Left lung (tissue), 4 donors: ENCODE measurements at regions not wholly inside any gene's neighbourhood (a gene's known extent, or its start where the extent isn't known, plus 50 kb on each side); places are given as distances from the start of the nearest gene placed in this dataset.
A peak's percentile ranks its signal among the peaks of the same experiment; 100 is the strongest.
"Not testable (repeated sequence)": the region's sequence is repeated elsewhere in the genome, so short reads cannot be mapped to it uniquely, and the experiment has no call there.

Source experiments
- ATAC-seq: fragments of 200-7000 bp; cut with Tn5 transposase; one replicate; pipeline ENCODE4 v1.9.1; 2020; ENCODE audit warnings: moderate library complexity
- DNase-seq, 4 donors: peaks; one replicate each; pipeline ENCODE4 v3.0.0-alpha.2; 2013 to 2020
- H3K27ac ChIP-seq, 2 donors: fragments of 200-600 bp; sonication (generic) in 1 of 2; one replicate each; pipeline versions ENCODE4 v1.5.0 to v1.8.0; 2020 to 2021
- H3K27me3 ChIP-seq, 2 donors: fragments of 200-600 bp; sonication (generic) in 1 of 2; one replicate each; pipeline versions ENCODE4 v1.5.0 to v1.8.0; 2020 to 2021
- H3K36me3 ChIP-seq, 2 donors: fragments of 200-600 bp; sonication (generic) in 1 of 2; one replicate each; pipeline versions ENCODE4 v1.5.0 to v1.8.0; 2020 to 2021
- H3K4me1 ChIP-seq, 2 donors: fragments of 200-600 bp; one replicate each; pipeline ENCODE4 v1.8.0; 2021
- H3K4me3 ChIP-seq, 2 donors: fragments of 200-600 bp; sonication (generic) in 1 of 2; one replicate each; pipeline versions ENCODE4 v1.5.0 to v1.8.0; 2020 to 2021; ENCODE audit warnings: mild to moderate bottlenecking in 1 of 2
- H3K9me3 ChIP-seq, 2 donors: fragments of 200-600 bp; sonication (generic) in 1 of 2; one replicate each; pipeline versions ENCODE4 v1.5.0 to v1.8.0; 2020 to 2021
- intact Hi-C, 2 donors: fragments of 100-400 bp; cut with DNase I; formaldehyde crosslinking; loops; one replicate each; pipeline versions ENCODE4 v1.11.2 to v1.14.2; 2022
- TF ChIP-seq, protein P1 (sequence below), 2 donors: fragments of 200-600 bp; sonication (generic) in 1 of 2; IDR thresholded peaks; one replicate each; pipeline versions ENCODE4 v1.5.0 to v1.8.0; 2021; ENCODE audit warnings: antibody characterized with exemption in 2 of 2
- donor health status: DM: no; HTN: yes; CAD: no.
- donor health status: DM: no; HTN: no; CAD: no.

DNA sequence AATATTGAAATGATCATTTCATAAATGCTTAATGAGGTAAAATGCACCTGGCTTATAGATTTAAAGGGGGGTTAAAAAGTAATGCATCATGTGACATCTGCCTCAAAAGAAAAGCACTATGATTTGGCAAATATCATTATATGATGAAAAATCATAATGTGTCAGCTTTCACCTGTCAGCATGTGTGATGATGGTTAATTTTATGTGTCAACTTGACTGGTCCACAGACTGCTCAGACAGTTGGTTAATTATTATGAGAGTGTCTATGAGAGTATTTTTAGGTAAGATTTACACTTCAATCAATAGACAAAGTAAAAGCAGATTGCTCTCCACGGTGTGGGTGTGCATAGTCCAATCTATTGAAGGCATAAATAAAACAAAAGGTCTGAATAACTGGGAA is 1986.7 kb downstream of the PCDH7 start:
- intact Hi-C loops, result no loop called here
- DNase-seq, result no peak
- no peak for ATAC-seq
- TF ChIP-seq, protein P1, sequence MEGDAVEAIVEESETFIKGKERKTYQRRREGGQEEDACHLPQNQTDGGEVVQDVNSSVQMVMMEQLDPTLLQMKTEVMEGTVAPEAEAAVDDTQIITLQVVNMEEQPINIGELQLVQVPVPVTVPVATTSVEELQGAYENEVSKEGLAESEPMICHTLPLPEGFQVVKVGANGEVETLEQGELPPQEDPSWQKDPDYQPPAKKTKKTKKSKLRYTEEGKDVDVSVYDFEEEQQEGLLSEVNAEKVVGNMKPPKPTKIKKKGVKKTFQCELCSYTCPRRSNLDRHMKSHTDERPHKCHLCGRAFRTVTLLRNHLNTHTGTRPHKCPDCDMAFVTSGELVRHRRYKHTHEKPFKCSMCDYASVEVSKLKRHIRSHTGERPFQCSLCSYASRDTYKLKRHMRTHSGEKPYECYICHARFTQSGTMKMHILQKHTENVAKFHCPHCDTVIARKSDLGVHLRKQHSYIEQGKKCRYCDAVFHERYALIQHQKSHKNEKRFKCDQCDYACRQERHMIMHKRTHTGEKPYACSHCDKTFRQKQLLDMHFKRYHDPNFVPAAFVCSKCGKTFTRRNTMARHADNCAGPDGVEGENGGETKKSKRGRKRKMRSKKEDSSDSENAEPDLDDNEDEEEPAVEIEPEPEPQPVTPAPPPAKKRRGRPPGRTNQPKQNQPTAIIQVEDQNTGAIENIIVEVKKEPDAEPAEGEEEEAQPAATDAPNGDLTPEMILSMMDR (IDR thresholded peaks at IDR 0.05), result no peak
- no peaks in the 10 kb centered on the region for H3K4me1 ChIP-seq
- H3K27ac ChIP-seq, result no peak overlapping the region
- no peaks in the 10 kb centered on the region for H3K9me3 ChIP-seq
- H3K4me3 ChIP-seq, result no peak overlapping the region
- no peaks in the 10 kb centered on the region for H3K36me3 ChIP-seq
- no peaks in the 10 kb centered on the region for H3K27me3 ChIP-seq

DNA sequence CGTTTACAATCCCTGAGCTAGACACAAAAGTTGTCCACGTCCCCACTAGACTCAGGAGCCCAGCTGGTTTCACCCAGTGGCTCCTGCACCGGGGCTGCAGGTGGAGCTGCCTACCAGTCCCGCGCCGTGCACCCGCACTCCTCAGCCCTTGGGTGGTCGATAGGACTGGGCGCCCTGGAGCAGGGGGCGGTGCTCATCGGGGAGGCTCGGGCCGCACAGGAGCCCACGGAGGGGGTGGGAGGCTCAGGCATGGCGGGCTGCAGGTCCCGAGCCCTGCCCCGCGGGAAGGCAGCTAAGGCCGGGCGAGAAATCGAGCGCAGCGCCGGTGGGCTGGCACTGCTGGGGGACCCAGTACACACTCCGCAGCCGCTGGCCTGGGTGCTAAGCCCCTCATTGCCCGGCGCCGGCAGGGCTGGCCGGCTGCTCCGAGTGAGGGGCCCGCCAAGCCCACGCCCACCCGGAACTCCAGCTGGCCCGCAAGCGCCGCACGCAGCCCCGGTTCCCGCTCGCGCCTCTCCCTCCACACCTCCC is 1996.0 kb downstream of the PCDH7 start:
- ATAC-seq, H3K36me3 ChIP-seq, H3K9me3 ChIP-seq, H3K27me3 ChIP-seq, H3K4me3 ChIP-seq, H3K4me1 ChIP-seq, H3K27ac ChIP-seq, intact Hi-C loops: not testable (repeated sequence)
- peak in 1 of 4 donors; percentile 51 for DNase-seq

DNA sequence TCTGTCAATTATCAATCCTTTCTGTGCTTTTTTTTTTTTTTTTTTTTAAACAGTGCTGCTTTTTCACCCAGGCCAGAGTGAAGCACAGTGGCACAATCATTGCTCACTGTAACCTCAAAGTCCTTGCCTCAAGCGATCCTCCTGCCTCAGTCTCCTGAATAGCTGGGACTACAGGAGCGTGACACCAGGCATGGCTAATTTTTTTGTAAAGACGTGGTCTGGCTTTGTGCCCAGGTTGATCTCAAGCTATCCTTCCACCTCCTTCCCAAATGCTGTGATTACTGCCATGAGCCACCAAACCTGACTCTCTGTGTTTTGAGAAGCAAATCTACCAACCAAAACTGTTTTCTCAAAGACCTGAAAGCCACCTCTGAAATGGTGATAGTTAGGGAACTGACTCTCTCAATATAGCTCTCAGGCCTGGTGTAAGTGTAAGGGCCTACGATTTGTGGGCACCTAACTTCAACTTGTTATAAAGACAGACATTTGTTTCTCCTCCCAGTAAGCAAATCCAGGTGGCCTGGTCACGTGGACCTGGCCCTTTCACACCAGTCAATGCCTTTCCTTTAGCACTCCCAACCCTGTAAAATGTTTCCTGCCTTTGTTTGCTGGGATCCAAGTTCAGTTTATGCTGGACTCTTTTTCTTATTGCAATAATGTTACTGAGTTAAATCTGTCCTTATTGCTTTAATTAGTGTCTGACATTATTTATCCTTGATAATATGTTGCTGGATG is 2015.9 kb downstream of the PCDH7 start:
- no peaks in the 10 kb centered on the region for H3K4me1 ChIP-seq
- ATAC-seq, result no peak
- no peak for DNase-seq
- intact Hi-C loops, result no loop called here
- H3K27ac ChIP-seq, result no peak overlapping the region
- no peaks in the 10 kb centered on the region for H3K27me3 ChIP-seq
- TF ChIP-seq, protein P1 (IDR thresholded peaks at IDR 0.05), result no peak
- no peaks in the 10 kb centered on the region for H3K9me3 ChIP-seq
- H3K36me3 ChIP-seq, result no peaks in the 10 kb centered on the region
- no peak overlapping the region for H3K4me3 ChIP-seq

DNA sequence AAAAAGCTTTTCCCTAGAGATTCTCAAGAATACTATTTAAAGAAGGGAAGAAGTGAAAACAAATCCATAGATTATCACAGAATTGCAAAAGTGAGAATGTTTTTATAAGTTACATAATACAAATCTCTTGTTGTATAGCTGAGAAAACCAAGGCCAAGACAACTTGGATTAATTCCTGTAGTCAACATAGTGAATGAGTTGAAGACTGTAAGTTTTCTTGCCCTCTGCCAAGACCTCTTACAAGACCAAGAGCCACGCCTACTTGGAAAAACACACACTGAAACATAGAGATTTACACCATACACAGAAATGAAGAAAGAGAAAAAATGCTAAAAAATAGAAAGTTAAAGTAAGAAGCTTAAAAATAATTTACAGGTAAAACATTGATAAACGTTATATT is 2024.0 kb downstream of the PCDH7 start:
- Histone ChIP-seq H3K4me1 (no peaks in the 10 kb centered on the region), H3K4me3 (no peak overlapping the region), H3K27me3 (no peaks in the 10 kb centered on the region), H3K27ac (no peak overlapping the region), H3K9me3 (no peaks in the 10 kb centered on the region), H3K36me3 (no peaks in the 10 kb centered on the region)
- TF ChIP-seq, protein P1 (IDR thresholded peaks at IDR 0.05), result no peak
- DNase-seq (no peak), ATAC-seq (no peak)
- intact Hi-C loops, result no loop called here

DNA sequence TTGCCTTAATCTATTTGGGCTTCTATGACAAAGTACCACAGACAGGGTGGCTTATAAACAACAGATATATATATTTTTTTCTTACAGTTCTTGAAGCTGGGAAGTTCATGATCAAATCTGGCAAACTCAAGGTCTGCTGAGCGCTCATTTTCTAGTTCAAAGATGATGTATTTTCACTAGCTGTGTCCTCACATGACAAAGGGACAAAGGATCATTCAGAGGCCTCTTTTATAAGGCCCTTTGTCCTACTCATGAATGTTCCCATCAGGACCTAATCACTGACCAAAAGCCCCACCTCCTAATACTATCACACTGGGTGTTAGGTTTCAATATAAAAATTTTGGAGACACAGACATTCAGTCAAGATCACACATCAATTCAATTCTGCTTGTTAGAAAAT is 2025.2 kb downstream of the PCDH7 start:
- no peaks in the 10 kb centered on the region for H3K36me3 ChIP-seq
- no peak for DNase-seq
- H3K27me3 ChIP-seq, result no peaks in the 10 kb centered on the region
- TF ChIP-seq, protein P1 (IDR thresholded peaks at IDR 0.05), result no peak
- H3K9me3 ChIP-seq, result no peaks in the 10 kb centered on the region
- no peak for ATAC-seq
- H3K4me3 ChIP-seq, result no peak overlapping the region
- H3K27ac ChIP-seq, result no peak overlapping the region
- intact Hi-C loops, result no loop called here
- H3K4me1 ChIP-seq, result no peaks in the 10 kb centered on the region

DNA sequence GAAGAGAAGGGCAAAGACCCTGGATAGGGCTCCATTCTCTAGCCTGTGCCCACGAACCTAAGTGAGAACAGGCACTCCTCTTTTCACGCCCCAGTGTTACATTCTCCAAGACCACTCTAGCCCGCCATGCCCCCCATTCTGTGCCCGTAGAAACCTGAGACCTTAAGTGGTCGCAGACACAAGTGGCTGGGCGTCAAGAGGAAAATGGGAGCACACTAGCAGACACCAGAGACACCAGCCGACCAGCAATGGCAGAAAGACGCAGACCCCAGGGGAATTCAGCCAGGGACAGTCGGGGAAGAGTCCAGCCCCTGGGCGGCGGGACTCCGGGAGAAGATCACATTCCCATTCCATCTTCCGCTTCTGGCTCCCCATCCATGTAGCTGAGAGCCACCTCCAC is 2027.9 kb downstream of the PCDH7 start:
- no peaks in the 10 kb centered on the region for H3K9me3 ChIP-seq
- DNase-seq, result no peak

More for the DNA sequence above, 2027.9 kb downstream of the PCDH7 start:
- ATAC-seq, result no peak
- Histone ChIP-seq H3K36me3 (no peaks in the 10 kb centered on the region), H3K27me3 (no peaks in the 10 kb centered on the region), H3K27ac (no peak overlapping the region), H3K4me3 (no peak overlapping the region), H3K4me1 (no peaks in the 10 kb centered on the region)
- intact Hi-C loops, result no loop called here
- TF ChIP-seq, protein P1 (IDR thresholded peaks at IDR 0.05), result no peak
